Brain microvascular endothelial cell (primary cell): ENCODE measurements at regions not wholly inside any gene's neighbourhood (a gene's known extent, or its start where the extent isn't known, plus 50 kb on each side); places are given as distances from the start of the nearest gene placed in this dataset.

ENCODE experiments used
- DNase-seq: peaks from one replicate; pipeline ENCODE4 v3.0.0-alpha.2; 2020
- H3K27ac ChIP-seq: fragments of 250-450 bp; sonication (Bioruptor Pico); 2 replicates; pipeline ENCODE4 v1.5.1; 2020; ENCODE audit warnings: mild to moderate bottlenecking, moderate library complexity
- H3K27me3 ChIP-seq: fragments of 250-450 bp; sonication (Bioruptor Pico); replicated peaks from 2 replicates; pipeline ENCODE4 v1.5.1; 2020; ENCODE audit warnings: mild to moderate bottlenecking
- H3K36me3 ChIP-seq: fragments of 250-450 bp; sonication (Bioruptor Pico); replicated peaks from 2 replicates; pipeline ENCODE4 v1.5.1; 2020; ENCODE audit warnings: mild to moderate bottlenecking
- H3K4me3 ChIP-seq: 2 replicates; pipeline ENCODE4 v1.5.1; 2011; ENCODE audit warnings: low read depth, mild to moderate bottlenecking, control low read depth, low read length, moderate library complexity
- CTCF ChIP-seq: IDR thresholded peaks from 2 replicates; pipeline ENCODE4 v1.5.1; 2011; ENCODE audit warnings: low read depth, mild to moderate bottlenecking, moderate library complexity, low read length, control low read depth, inconsistent platforms; ENCODE audit errors: missing control alignments
- in situ Hi-C: cut with HindIII; loops from 2 replicates; pipeline ENCODE4 v1.10.0; 2017; ENCODE audit warnings: low sequenced_read_pairs, low pct_ligation_motif_present

DNA sequence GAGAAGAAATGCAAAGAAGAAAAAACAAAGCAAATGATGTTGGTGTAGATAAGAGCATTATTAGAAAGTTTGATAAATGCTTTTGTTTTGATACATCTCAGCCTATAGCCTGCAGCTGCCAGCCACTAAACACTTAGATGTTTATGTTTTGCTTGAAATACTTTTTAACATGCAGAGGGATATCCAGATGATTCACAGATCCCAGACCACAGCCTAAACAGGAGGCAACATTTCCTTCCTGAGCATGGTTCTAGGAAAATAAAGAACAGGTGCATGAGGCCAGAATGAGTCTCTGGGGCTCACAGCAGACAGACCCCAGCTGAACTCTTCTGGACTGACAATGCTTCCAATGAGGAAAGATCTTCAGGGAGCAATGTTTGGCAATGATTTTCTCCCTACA lies 103.7 kb upstream of the EEA1 start:
- in situ Hi-C loops, result no loop called here

DNA sequence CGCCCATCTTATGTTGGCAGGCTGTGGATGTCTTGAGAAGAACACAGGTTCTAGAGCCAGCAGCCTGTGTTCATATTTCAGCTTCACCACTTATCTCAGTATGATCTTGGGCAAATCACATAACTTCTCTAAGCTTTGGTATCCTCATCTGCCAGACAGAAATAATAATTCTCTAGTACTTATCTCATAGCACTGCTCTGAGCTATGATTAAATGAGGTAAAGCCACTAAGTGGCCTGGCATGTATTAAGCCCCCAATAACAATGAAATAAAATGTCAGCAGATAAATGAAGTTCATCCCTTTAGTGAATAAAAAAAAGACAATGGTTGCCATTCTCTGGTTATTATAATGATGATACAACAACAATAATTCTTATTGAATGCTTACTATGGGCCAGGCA lies 104.9 kb upstream of the EEA1 start:
- DNase-seq, result no peak
- H3K27ac ChIP-seq, result no peak overlapping the region
- no peaks in the 10 kb centered on the region for H3K36me3 ChIP-seq
- TF ChIP-seq CTCF, result no peak
- in situ Hi-C loops, result no loop called here
- H3K27me3 ChIP-seq, result no peaks in the 10 kb centered on the region
- H3K4me3 ChIP-seq, result no peak overlapping the region

More for the DNA sequence above, 103.7 kb upstream of the EEA1 start:
- Histone ChIP-seq H3K27ac (no peak overlapping the region), H3K27me3 (no peaks in the 10 kb centered on the region), H3K36me3 (no peaks in the 10 kb centered on the region), H3K4me3 (no peak overlapping the region)
- TF ChIP-seq CTCF, result no peak
- DNase-seq, result no peak

DNA sequence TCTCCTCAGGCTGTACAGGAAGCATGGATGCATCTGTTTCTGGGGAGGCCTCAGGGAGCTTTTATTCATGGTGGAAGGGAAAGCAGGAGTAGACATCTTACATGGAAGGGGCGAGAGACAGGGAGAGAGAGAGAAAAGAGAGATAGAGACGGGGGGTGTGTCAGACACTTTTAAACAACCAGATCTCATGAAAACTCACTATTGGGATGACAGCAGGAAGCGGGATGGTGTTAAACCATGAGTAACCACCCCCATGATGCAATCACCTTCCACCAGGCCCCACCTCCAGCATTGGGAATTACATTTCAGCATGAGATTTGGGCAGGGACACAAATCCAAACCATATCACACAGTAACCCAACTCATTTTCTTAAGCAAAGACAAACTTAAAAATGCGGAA lies 110.0 kb upstream of the EEA1 start:
- in situ Hi-C loops, result no loop called here
- no peak overlapping the region for H3K27ac ChIP-seq
- H3K36me3 ChIP-seq, result no peaks in the 10 kb centered on the region
- no peak overlapping the region for H3K4me3 ChIP-seq
- no peak for TF ChIP-seq CTCF
- no peaks in the 10 kb centered on the region for H3K27me3 ChIP-seq
- no peak for DNase-seq

- H3K36me3 ChIP-seq, result no peaks in the 10 kb centered on the region
- TF ChIP-seq CTCF, result no peak
- DNase-seq, result no peak
- in situ Hi-C loops, result no loop called here
- H3K4me3 ChIP-seq, result no peak overlapping the region
- no peak overlapping the region for H3K27ac ChIP-seq
- H3K27me3 ChIP-seq, result no peaks in the 10 kb centered on the region
Measured at GRCh38 chr12:93039930-93040329, 110.8 kb upstream of the EEA1 start.

- in situ Hi-C loops, result no loop called here
- Histone ChIP-seq H3K36me3 (no peaks in the 10 kb centered on the region), H3K4me3 (no peak overlapping the region)
Measured at GRCh38 chr12:93040367-93040766, 111.3 kb upstream of the EEA1 start.

More at GRCh38 chr12:93040367-93040766, 111.3 kb upstream of the EEA1 start:
- no peak for TF ChIP-seq CTCF
- DNase-seq, result no peak
- Histone ChIP-seq H3K27ac (no peak overlapping the region), H3K27me3 (no peaks in the 10 kb centered on the region)
